GM23338 (cell line): ENCODE measurements at regions not wholly inside any gene's neighbourhood (a gene's known extent, or its start where the extent isn't known, plus 50 kb on each side); places are given as distances from the start of the nearest gene placed in this dataset.

Experiments
- ATAC-seq: fragments of 200-7000 bp; cut with Tn5 transposase; 3 replicates; pipeline ENCODE4 v1.9.1; 2020
- DNase-seq: peaks from one replicate; pipeline ENCODE4 v3.0.0-alpha.2; 2015; ENCODE audit warnings: low spot score
- H2AFZ ChIP-seq: fragments of 200-600 bp; sonication (generic); 2 replicates; pipeline ENCODE4 v1.8.0; 2016; ENCODE audit warnings: antibody characterized with exemption, mild to moderate bottlenecking, moderate library complexity
- H3F3A ChIP-seq: fragments of 200-600 bp; sonication (generic); replicated peaks from 2 replicates; pipeline ENCODE4 v1.8.0; 2017; ENCODE audit warnings: antibody characterized with exemption, mixed run types, low read depth
- H3K27ac ChIP-seq: fragments of 200-600 bp; sonication (generic); 2 replicates; pipeline ENCODE4 v1.6.1; 2016; ENCODE audit warnings: low read depth
- H3K27me3 ChIP-seq: fragments of 200-600 bp; sonication (generic); 2 replicates; pipeline ENCODE4 v1.8.0; 2016; ENCODE audit warnings: mild to moderate bottlenecking, mixed run types, moderate library complexity; ENCODE audit not compliant: insufficient read depth
- H3K36me3 ChIP-seq: fragments of 200-600 bp; sonication (generic); 2 replicates; pipeline ENCODE4 v1.8.0; 2016; ENCODE audit warnings: mild to moderate bottlenecking; ENCODE audit not compliant: insufficient read depth
- H3K4me1 ChIP-seq: fragments of 200-600 bp; sonication (generic); 2 replicates; pipeline ENCODE4 v1.8.0; 2016; ENCODE audit warnings: mild to moderate bottlenecking, moderate library complexity; ENCODE audit not compliant: insufficient read depth
- H3K4me2 ChIP-seq: fragments of 200-600 bp; sonication (generic); 2 replicates; pipeline ENCODE4 v1.7.1; 2017; ENCODE audit warnings: mixed run types
- H3K4me3 ChIP-seq: fragments of 200-600 bp; sonication (generic); 2 replicates; pipeline ENCODE4 v1.6.1; 2016; ENCODE audit warnings: mixed run types
- H3K79me2 ChIP-seq: fragments of 200-600 bp; sonication (generic); replicated peaks from 2 replicates; pipeline ENCODE4 v1.8.0; 2017; ENCODE audit warnings: mild to moderate bottlenecking; ENCODE audit not compliant: insufficient read depth
- H3K9me2 ChIP-seq: fragments of 200-600 bp; sonication (generic); 2 replicates; pipeline ENCODE4 v1.8.0; 2017; ENCODE audit not compliant: insufficient read depth
- H4K20me1 ChIP-seq: fragments of 200-600 bp; sonication (generic); replicated peaks from 2 replicates; pipeline ENCODE4 v1.8.0; 2017; ENCODE audit warnings: mild to moderate bottlenecking; ENCODE audit not compliant: insufficient read depth
- H3K27ac Mint-ChIP-seq: 2 replicates; pipeline ENCODE4 v1.8.0; 2020; ENCODE audit warnings: inconsistent platforms, mild to moderate bottlenecking, moderate library complexity, mixed read lengths
- H3K27me3 Mint-ChIP-seq: 3 replicates; pipeline ENCODE4 v1.8.0; 2022; ENCODE audit warnings: low read depth, mild to moderate bottlenecking, moderate library complexity, mixed read lengths, inconsistent platforms; ENCODE audit not compliant: insufficient read depth, poor library complexity
- H3K36me3 Mint-ChIP-seq: 3 replicates; pipeline ENCODE4 v1.8.0; 2021; ENCODE audit warnings: low read depth, mild to moderate bottlenecking, inconsistent platforms, moderate library complexity, mixed read lengths
- H3K4me1 Mint-ChIP-seq: 3 replicates; pipeline ENCODE4 v1.8.0; 2020; ENCODE audit warnings: mild to moderate bottlenecking, inconsistent platforms, mixed read lengths
- H3K4me3 Mint-ChIP-seq: 3 replicates; pipeline ENCODE4 v1.8.0; 2021; ENCODE audit warnings: moderate library complexity, mild to moderate bottlenecking, inconsistent platforms, mixed read lengths
- H3K9me3 Mint-ChIP-seq: 3 replicates; pipeline ENCODE4 v1.8.0; 2020; ENCODE audit warnings: moderate library complexity, mild to moderate bottlenecking, inconsistent platforms, mixed read lengths
- CREB1 ChIP-seq: fragments of 250-450 bp; sonication (Bioruptor Pico); IDR thresholded peaks from 2 replicates; pipeline ENCODE4 v1.5.0; 2020; ENCODE audit warnings: low read depth, mild to moderate bottlenecking, moderate library complexity
- CTCF ChIP-seq, 2 experiments: fragments of 200-600 bp in 1 of 2; sonication (generic) in 1 of 2; conservative IDR thresholded peaks; 2 replicates each; pipeline versions ENCODE4 v1.5.1 to v1.6.1; 2016 to 2017; ENCODE audit warnings: antibody characterized with exemption in 2 of 2, low read depth in 2 of 2, mild to moderate bottlenecking in 2 of 2, moderate library complexity in 1 of 2
- ETS1 ChIP-seq: IDR thresholded peaks from 2 replicates; pipeline ENCODE4 v1.6.1; 2016; ENCODE audit warnings: antibody characterized with exemption
- EZH2 ChIP-seq: fragments of 200-600 bp; sonication (generic); IDR thresholded peaks from one replicate; pipeline ENCODE4 v1.8.0; 2017; ENCODE audit warnings: antibody characterized with exemption, mild to moderate bottlenecking, low read depth; ENCODE audit not compliant: unreplicated experiment
- EZH2phosphoT487 ChIP-seq: fragments of 200-600 bp; sonication (generic); IDR thresholded peaks from one replicate; pipeline ENCODE4 v1.8.1; 2018; ENCODE audit warnings: antibody characterized with exemption; ENCODE audit not compliant: unreplicated experiment
- JUNB ChIP-seq: IDR thresholded peaks from one replicate; pipeline ENCODE4 v1.6.1; 2016; ENCODE audit warnings: antibody characterized with exemption; ENCODE audit not compliant: unreplicated experiment
- NANOG ChIP-seq: IDR thresholded peaks from 2 replicates; pipeline ENCODE4 v1.6.1; 2016; ENCODE audit warnings: antibody characterized with exemption, borderline replicate concordance
- POLR2AphosphoS5 ChIP-seq: IDR thresholded peaks from 2 replicates; pipeline ENCODE4 v1.6.1; 2016; ENCODE audit warnings: antibody characterized with exemption, low read depth
- REST ChIP-seq: IDR thresholded peaks from one replicate; pipeline ENCODE4 v1.6.1; 2018; ENCODE audit warnings: antibody characterized with exemption; ENCODE audit not compliant: unreplicated experiment
- STAT1 ChIP-seq: IDR thresholded peaks from one replicate; pipeline ENCODE4 v1.6.1; 2016; ENCODE audit warnings: antibody characterized with exemption; ENCODE audit not compliant: unreplicated experiment
- ZNF114 ChIP-seq: fragments of 250-450 bp; sonication (Bioruptor Pico); IDR thresholded peaks from 2 replicates; pipeline ENCODE4 v1.5.0; 2020; ENCODE audit warnings: mild to moderate bottlenecking, moderate library complexity
- ZNF331 ChIP-seq: fragments of 250-450 bp; sonication (Bioruptor Pico); IDR thresholded peaks from 2 replicates; pipeline ENCODE4 v1.5.0; 2020; ENCODE audit warnings: low read depth, mild to moderate bottlenecking, moderate library complexity
- ZNF462 ChIP-seq: fragments of 250-450 bp; sonication (Bioruptor Pico); IDR thresholded peaks from 2 replicates; pipeline ENCODE4 v1.5.0; 2020; ENCODE audit warnings: mild to moderate bottlenecking, moderate library complexity

GRCh38 chr18:29153091-29153490, 976.2 kb upstream of the CDH2 start:
- Mint-ChIP-seq H3K4me3 (no peak overlapping the region), H3K9me3 (no peaks in the 10 kb centered on the region), H3K27ac (no peak overlapping the region), H3K27me3 (no peaks in the 10 kb centered on the region), H3K4me1 (peaks cover 3% of the 10 kb centered on the region; the same call in 2 of the 3 replicates), H3K36me3 (peaks cover 2% of the 10 kb centered on the region; the same call in 1 of the 3 replicates)
- no peak overlapping the region for H3K27ac ChIP-seq
- no peaks in the 10 kb centered on the region for H3F3A ChIP-seq
- H3K4me2 ChIP-seq: no peak overlapping the region
- no peaks in the 10 kb centered on the region for H3K27me3 ChIP-seq
- H3K4me3 ChIP-seq: no peak overlapping the region
- no peaks in the 10 kb centered on the region for H3K36me3 ChIP-seq
- no peak for ATAC-seq
- TF ChIP-seq EZH2phosphoT487 (no peak), ZNF114 (CRISPR knock-in tag) (no peak), NANOG (no peak), JUNB (no peak), REST (no peak), CREB1 (CRISPR knock-in tag) (no peak), EZH2 (no peak), ZNF331 (no peak), ETS1 (no peak), ZNF462 (CRISPR knock-in tag) (no peak), CTCF (conservative IDR thresholded peaks at IDR 0.05; ENCODE audit: low read depth in 2 of 2) (no peak), STAT1 (no peak), POLR2AphosphoS5 (no peak)
- no peaks in the 10 kb centered on the region for H3K9me2 ChIP-seq
- peaks cover 6% of the 10 kb centered on the region; the same call in 1 of the 2 replicates for H3K4me1 ChIP-seq
- DNase-seq: no peak
- H4K20me1 ChIP-seq: no peaks in the 10 kb centered on the region
- no peaks in the 10 kb centered on the region for H3K79me2 ChIP-seq
- peak overlapping the region; percentile 14 for H2AFZ ChIP-seq
